ENCODE measurements at regions not wholly inside any gene's neighbourhood (a gene's known extent, or its start where the extent isn't known, plus 50 kb on each side); places are given as distances from the start of the nearest gene placed in this dataset.

GRCh38 chr16:49096176-49096945 lies 185.3 kb downstream of the CBLN1 start:
- peaks cover 30% of the 10 kb centered on the region for H3K27me3 Mint-ChIP-seq (ENCODE audit: low read depth, poor library complexity)
- no peak for TF ChIP-seq CTCF (IDR thresholded peaks at IDR 0.05)
- peak overlapping the region; percentile 21 for H3K27ac Mint-ChIP-seq
- H3K9me3 Mint-ChIP-seq: peaks cover 5% of the 10 kb centered on the region
- H3K4me1 Mint-ChIP-seq: no peaks in the 10 kb centered on the region
- no peak overlapping the region for H3K4me3 Mint-ChIP-seq
- DNase-seq: no peak
- no peaks in the 10 kb centered on the region for H3K36me3 Mint-ChIP-seq (ENCODE audit: low read depth)

GRCh38 chr16:49095539-49095938 lies 186.1 kb downstream of the CBLN1 start:
- no peak for TF ChIP-seq CTCF (IDR thresholded peaks at IDR 0.05)
- no peak overlapping the region for H3K27ac Mint-ChIP-seq
- no peak for DNase-seq
- H3K4me3 Mint-ChIP-seq: no peak overlapping the region
- H3K4me1 Mint-ChIP-seq: no peaks in the 10 kb centered on the region
- H3K9me3 Mint-ChIP-seq: peaks cover 5% of the 10 kb centered on the region
- H3K36me3 Mint-ChIP-seq (ENCODE audit: low read depth): no peaks in the 10 kb centered on the region
- peaks cover 30% of the 10 kb centered on the region for H3K27me3 Mint-ChIP-seq (ENCODE audit: low read depth, poor library complexity)

- Mint-ChIP-seq H3K27ac (no peak overlapping the region), H3K36me3 (ENCODE audit: low read depth) (no peaks in the 10 kb centered on the region), H3K27me3 (ENCODE audit: low read depth, poor library complexity) (peaks cover 36% of the 10 kb centered on the region), H3K9me3 (peaks cover 2% of the 10 kb centered on the region), H3K4me1 (no peaks in the 10 kb centered on the region), H3K4me3 (no peak overlapping the region)
- TF ChIP-seq CTCF (IDR thresholded peaks at IDR 0.05): no peak
- DNase-seq: no peak
These were observed 187.2 kb downstream of the CBLN1 start for GRCh38 chr16:49094471-49094870.

- H3K4me1 Mint-ChIP-seq: no peaks in the 10 kb centered on the region
- H3K27ac Mint-ChIP-seq: no peak overlapping the region
- H3K4me3 Mint-ChIP-seq: no peak overlapping the region
- no peak for TF ChIP-seq CTCF (IDR thresholded peaks at IDR 0.05)
- no peaks in the 10 kb centered on the region for H3K9me3 Mint-ChIP-seq
- H3K27me3 Mint-ChIP-seq (ENCODE audit: low read depth, poor library complexity): peaks cover 36% of the 10 kb centered on the region
- H3K36me3 Mint-ChIP-seq (ENCODE audit: low read depth): no peaks in the 10 kb centered on the region
- no peak for DNase-seq
These were observed 187.7 kb downstream of the CBLN1 start for GRCh38 chr16:49093939-49094338.

GRCh38 chr16:49092704-49093103 lies 188.9 kb downstream of the CBLN1 start:
- H3K4me3 Mint-ChIP-seq: no peak overlapping the region
- no peak for TF ChIP-seq CTCF (IDR thresholded peaks at IDR 0.05)
- H3K9me3 Mint-ChIP-seq: no peaks in the 10 kb centered on the region
- H3K4me1 Mint-ChIP-seq: no peaks in the 10 kb centered on the region
- no peak for DNase-seq
- H3K27ac Mint-ChIP-seq: no peak overlapping the region
- no peaks in the 10 kb centered on the region for H3K36me3 Mint-ChIP-seq (ENCODE audit: low read depth)
- peaks cover 36% of the 10 kb centered on the region for H3K27me3 Mint-ChIP-seq (ENCODE audit: low read depth, poor library complexity)

GRCh38 chr16:49089533-49089932 lies 192.1 kb downstream of the CBLN1 start:
- no peak for TF ChIP-seq CTCF (IDR thresholded peaks at IDR 0.05)
- Mint-ChIP-seq H3K36me3 (ENCODE audit: low read depth) (no peaks in the 10 kb centered on the region), H3K27ac (no peak overlapping the region), H3K4me3 (no peak overlapping the region), H3K27me3 (ENCODE audit: low read depth, poor library complexity) (peaks cover 24% of the 10 kb centered on the region), H3K9me3 (peaks cover 8% of the 10 kb centered on the region), H3K4me1 (no peaks in the 10 kb centered on the region)
- no peak for DNase-seq

All from nephron progenitor cell (in vitro differentiated cells).